ENCODE measurements at regions not wholly inside any gene's neighbourhood (a gene's known extent, or its start where the extent isn't known, plus 50 kb on each side); places are given as distances from the start of the nearest gene placed in this dataset.

GRCh38 chr9:10957878-10958277 lies 345.1 kb upstream of the PTPRD start:
- ATAC-seq (no peak), DNase-seq (no peak)
- TF ChIP-seq CTCF (IDR thresholded peaks at IDR 0.05) (no peak), POLR2A (IDR thresholded peaks at IDR 0.05) (no peak)
- H3K27me3 ChIP-seq: no peaks in the 10 kb centered on the region
- no peaks in the 10 kb centered on the region for H3K36me3 ChIP-seq (replicated peaks in 1 of 2; ENCODE audit: insufficient read depth in 1 of 2, low read depth in 2 of 2)
- no peak overlapping the region for H3K4me3 ChIP-seq
- H3K4me1 ChIP-seq: no peaks in the 10 kb centered on the region
- no peaks in the 10 kb centered on the region for H3K9me3 ChIP-seq
- H3K27ac ChIP-seq: no peak overlapping the region
- intact Hi-C loops (cut with DNase I): no loop called here

- DNase-seq (no peak), ATAC-seq (no peak)
- no peak overlapping the region for H3K4me3 ChIP-seq
- intact Hi-C loops (cut with DNase I): no loop called here
- H3K9me3 ChIP-seq: no peaks in the 10 kb centered on the region
- no peaks in the 10 kb centered on the region for H3K27me3 ChIP-seq
- H3K4me1 ChIP-seq: no peaks in the 10 kb centered on the region
- WGBS, 2 donors: 65 to 76% methylated on average over 4 of the region's 4 CpGs
- no peak for TF ChIP-seq POLR2A (IDR thresholded peaks at IDR 0.05)
- no peak for TF ChIP-seq CTCF (IDR thresholded peaks at IDR 0.05)
- no peaks in the 10 kb centered on the region for H3K36me3 ChIP-seq (replicated peaks in 1 of 2; ENCODE audit: insufficient read depth in 1 of 2, low read depth in 2 of 2)
- H3K27ac ChIP-seq: no peak overlapping the region
These were observed 349.1 kb upstream of the PTPRD start for GRCh38 chr9:10961883-10962282.

GRCh38 chr9:10983251-10983650 lies 370.4 kb upstream of the PTPRD start:
- Histone ChIP-seq H3K9me3 (no peaks in the 10 kb centered on the region), H3K4me1 (no peaks in the 10 kb centered on the region), H3K27me3 (no peaks in the 10 kb centered on the region), H3K27ac (no peak overlapping the region), H3K36me3 (replicated peaks in 1 of 2; ENCODE audit: insufficient read depth in 1 of 2, low read depth in 2 of 2) (no peaks in the 10 kb centered on the region), H3K4me3 (no peak overlapping the region)
- no peak for ATAC-seq
- TF ChIP-seq POLR2A (IDR thresholded peaks at IDR 0.05): no peak
- no peak for TF ChIP-seq CTCF (IDR thresholded peaks at IDR 0.05)
- no peak for DNase-seq
- intact Hi-C loops (cut with DNase I): no loop called here
- WGBS, 2 donors: 64 to 67% methylated on average over 1 of the region's 1 CpG

- WGBS, 2 donors: 73 to 85% methylated on average over 4 of the region's 4 CpGs
- no peak for TF ChIP-seq POLR2A (IDR thresholded peaks at IDR 0.05)
- TF ChIP-seq CTCF (IDR thresholded peaks at IDR 0.05): no peak
- Histone ChIP-seq H3K4me3 (no peak overlapping the region), H3K36me3 (replicated peaks in 1 of 2; ENCODE audit: insufficient read depth in 1 of 2, low read depth in 2 of 2) (no peaks in the 10 kb centered on the region), H3K9me3 (no peaks in the 10 kb centered on the region), H3K27me3 (no peaks in the 10 kb centered on the region), H3K27ac (no peak overlapping the region), H3K4me1 (no peaks in the 10 kb centered on the region)
- intact Hi-C loops (cut with DNase I): no loop called here
- DNase-seq (no peak), ATAC-seq (no peak)
These were observed 386.8 kb upstream of the PTPRD start for GRCh38 chr9:10999646-11000045.

GRCh38 chr9:11001546-11001945 lies 388.7 kb upstream of the PTPRD start:
- ATAC-seq (no peak), DNase-seq (no peak)
- intact Hi-C loops (cut with DNase I): no loop called here
- no peak overlapping the region for H3K4me3 ChIP-seq
- H3K9me3 ChIP-seq: no peaks in the 10 kb centered on the region
- H3K4me1 ChIP-seq: no peaks in the 10 kb centered on the region
- no peak overlapping the region for H3K27ac ChIP-seq
- TF ChIP-seq POLR2A (IDR thresholded peaks at IDR 0.05) (no peak), CTCF (IDR thresholded peaks at IDR 0.05) (no peak)
- H3K27me3 ChIP-seq: no peaks in the 10 kb centered on the region
- no peaks in the 10 kb centered on the region for H3K36me3 ChIP-seq (replicated peaks in 1 of 2; ENCODE audit: insufficient read depth in 1 of 2, low read depth in 2 of 2)

All from body of pancreas (tissue), 4 donors.